B cell (primary cell): ENCODE measurements at regions not wholly inside any gene's neighbourhood (a gene's known extent, or its start where the extent isn't known, plus 50 kb on each side); places are given as distances from the start of the nearest gene placed in this dataset.

Source experiments
- ATAC-seq: fragments of 200-7000 bp; cut with Tn5 transposase; one replicate; pipeline ENCODE4 v1.10.0; 2021; ENCODE audit warnings: low read depth, mild to moderate bottlenecking, moderate number of reproducible peaks, moderate library complexity
- CTCF ChIA-PET: fragments of 350-600 bp; sonication (Branson Sonifier 250); formaldehyde crosslinking; loops from one replicate; lab custom pipeline; 2021; ENCODE audit warnings: antibody characterized with exemption, inconsistent platforms; lab: Charles Lee
- POLR2A ChIA-PET: fragments of 350-600 bp; sonication (Branson Sonifier 250); formaldehyde crosslinking; loops from one replicate; lab custom pipeline; 2021; ENCODE audit warnings: antibody characterized with exemption; lab: Charles Lee
- DNase-seq: peaks from one replicate; pipeline ENCODE4 v3.0.0; 2013
- H2AFZ ChIP-seq: 2 replicates; pipeline ENCODE4 v1.6.1; 2012; ENCODE audit warnings: mild to moderate bottlenecking, low read depth, low read length; ENCODE audit not compliant: insufficient read depth, poor library complexity, severe bottlenecking
- H3K27ac ChIP-seq, 2 donors: 1 replicate in 1 of 2; 2 replicates in 1 of 2; pipeline ENCODE4 v1.5.1; 2012 to 2013; ENCODE audit warnings: low read length in 2 of 2, mild to moderate bottlenecking in 2 of 2, moderate library complexity in 1 of 2
- H3K27me3 ChIP-seq, 4 experiments: fragments of 200-600 bp in 1 of 4; sonication (generic) in 1 of 4; replicated peaks in 1 of 4; 1 replicate in 2 of 4; 2 replicates in 2 of 4; pipeline versions ENCODE4 v1.6.1 to v1.7.0; 2013 to 2016; ENCODE audit warnings: low read length in 3 of 4, mild to moderate bottlenecking in 2 of 4, mixed read lengths in 1 of 4, moderate library complexity in 1 of 4; ENCODE audit not compliant: insufficient read depth in 4 of 4, control insufficient read depth in 3 of 4; ENCODE audit errors: control extremely low read depth in 1 of 4
- H3K36me3 ChIP-seq, 2 experiments: replicated peaks in 1 of 2; 1 replicate in 1 of 2; 2 replicates in 1 of 2; pipeline versions ENCODE4 v1.6.1 to v1.7.1; 2013; ENCODE audit warnings: low read length in 1 of 2; ENCODE audit not compliant: insufficient read depth in 2 of 2, control insufficient read depth in 1 of 2; ENCODE audit errors: control extremely low read depth in 1 of 2, extremely low read depth in 1 of 2
- H3K4me1 ChIP-seq, 2 donors: fragments of 200-600 bp in 1 of 2; sonication (generic) in 1 of 2; 1 replicate in 1 of 2; 2 replicates in 1 of 2; pipeline versions ENCODE4 v1.5.1 to v1.6.1; 2013 to 2017; ENCODE audit warnings: low read length in 2 of 2; ENCODE audit not compliant: control insufficient read depth in 2 of 2, insufficient read depth in 2 of 2
- H3K4me2 ChIP-seq: replicated peaks from 2 replicates; pipeline ENCODE3; 2012; ENCODE audit warnings: mild to moderate bottlenecking, low read depth, low read length; ENCODE audit not compliant: poor library complexity, severe bottlenecking
- H3K4me3 ChIP-seq, 5 experiments: fragments of 200-600 bp in 1 of 5; sonication (generic) in 1 of 5; 1 replicate in 3 of 5; 2 replicates in 2 of 5; pipeline versions ENCODE4 v1.5.1 to v1.7.0; 2011 to 2016; ENCODE audit warnings: low read length in 4 of 5, mild to moderate bottlenecking in 4 of 5, low read depth in 2 of 5, control low read depth in 1 of 5, moderate library complexity in 1 of 5; ENCODE audit not compliant: insufficient read depth in 1 of 5; ENCODE audit errors: control extremely low read depth in 1 of 5, extremely low read depth in 1 of 5
- H3K79me2 ChIP-seq: fragments of 200-600 bp; sonication (generic); one replicate; pipeline ENCODE4 v1.6.0; 2016; ENCODE audit warnings: low read length; ENCODE audit not compliant: control insufficient read depth, insufficient read depth
- H3K9ac ChIP-seq: fragments of 200-600 bp; sonication (generic); 2 replicates; pipeline ENCODE4 v1.6.1; 2017; ENCODE audit warnings: mild to moderate bottlenecking, low read length, moderate library complexity
- H3K9me3 ChIP-seq, 3 donors: one replicate each; pipeline versions ENCODE4 v1.6.1 to v1.7.1; 2013; ENCODE audit warnings: low read length in 2 of 3; ENCODE audit not compliant: control insufficient read depth in 2 of 3, insufficient read depth in 1 of 3; ENCODE audit errors: control extremely low read depth in 1 of 3
- H4K20me1 ChIP-seq: 2 replicates; pipeline ENCODE4 v1.6.0; 2012; ENCODE audit warnings: mild to moderate bottlenecking, low read length; ENCODE audit not compliant: insufficient read depth, control insufficient read depth, poor library complexity, severe bottlenecking
- H3K27ac Mint-ChIP-seq: one replicate; pipeline ENCODE4 v1.8.0; 2021; ENCODE audit warnings: mixed read lengths
- H3K27me3 Mint-ChIP-seq: one replicate; pipeline ENCODE4 v1.8.0; 2021; ENCODE audit warnings: mixed read lengths
- H3K4me1 Mint-ChIP-seq: one replicate; pipeline ENCODE4 v1.8.0; 2021; ENCODE audit warnings: mixed read lengths
- H3K4me3 Mint-ChIP-seq: one replicate; pipeline ENCODE4 v1.8.0; 2021; ENCODE audit warnings: mixed read lengths
- H3K9me3 Mint-ChIP-seq: one replicate; pipeline ENCODE4 v1.8.0; 2022; ENCODE audit warnings: mixed read lengths; ENCODE audit not compliant: insufficient read depth
- CTCF ChIP-seq: fragments of 200-600 bp; IDR thresholded peaks from one replicate; pipeline ENCODE4 v1.8.0; 2022; ENCODE audit warnings: antibody characterized with exemption, mild to moderate bottlenecking
- EZH2 ChIP-seq: IDR thresholded peaks from 2 replicates; pipeline ENCODE4 v1.6.1; 2012; ENCODE audit warnings: borderline replicate concordance, low read depth, mild to moderate bottlenecking, moderate library complexity, low read length; ENCODE audit not compliant: insufficient read depth, poor library complexity, severe bottlenecking
- WGBS: methylation state at CpG from one replicate; pipeline ENCODE4 v1.1.5; 2013; ENCODE audit warnings: missing lambda C conversion rate; ENCODE audit not compliant: insufficient coverage; 5-methylcytosine and 5-hydroxymethylcytosine counted together
- intact Hi-C: fragments of 100-400 bp; cut with micrococcal nuclease; formaldehyde crosslinking; loops from one replicate; pipeline ENCODE4 v1.10.0; 2022

GRCh38 chr13:67318398-67318797 lies 88.3 kb upstream of the PCDH9 start:
- H3K9me3 Mint-ChIP-seq, result no peaks in the 10 kb centered on the region
- intact Hi-C loops, result no loop called here
- POLR2A ChIA-PET, result no interaction called here
- H3K27me3 Mint-ChIP-seq, result no peaks in the 10 kb centered on the region
- no peak for TF ChIP-seq EZH2
- TF ChIP-seq CTCF, result no peak
- DNase-seq (no peak), ATAC-seq (no peak)
- Histone ChIP-seq H3K9ac (no peak overlapping the region), H3K4me1 (no peaks in the 10 kb centered on the region), H3K27ac (no peak overlapping the region), H3K9me3 (no peaks in the 10 kb centered on the region), H4K20me1 (no peaks in the 10 kb centered on the region), H3K36me3 (no peaks in the 10 kb centered on the region), H2AFZ (no peak overlapping the region), H3K4me2 (no peak overlapping the region), H3K4me3 (no peak overlapping the region), H3K79me2 (no peaks in the 10 kb centered on the region), H3K27me3 (no peaks in the 10 kb centered on the region)
- CTCF ChIA-PET, result no interaction called here
- no peaks in the 10 kb centered on the region for H3K4me1 Mint-ChIP-seq
- no peak overlapping the region for H3K4me3 Mint-ChIP-seq
- H3K27ac Mint-ChIP-seq, result no peak overlapping the region

- no peaks in the 10 kb centered on the region for H3K27me3 Mint-ChIP-seq
- H3K4me1 Mint-ChIP-seq, result no peaks in the 10 kb centered on the region
- POLR2A ChIA-PET, result no interaction called here
- no peak overlapping the region for H3K4me2 ChIP-seq
- CTCF ChIA-PET, result no interaction called here
- H3K36me3 ChIP-seq, result no peaks in the 10 kb centered on the region
- H3K4me3 Mint-ChIP-seq, result no peak overlapping the region
- no peak overlapping the region for H3K9ac ChIP-seq
- no peaks in the 10 kb centered on the region for H3K9me3 ChIP-seq
- no peaks in the 10 kb centered on the region for H3K4me1 ChIP-seq
- no peaks in the 10 kb centered on the region for H3K27me3 ChIP-seq
- H3K27ac Mint-ChIP-seq, result no peak overlapping the region
- DNase-seq, result no peak
- TF ChIP-seq CTCF (no peak), EZH2 (no peak)
- ATAC-seq, result no peak
- H3K79me2 ChIP-seq, result no peaks in the 10 kb centered on the region
- no peaks in the 10 kb centered on the region for H4K20me1 ChIP-seq
- H2AFZ ChIP-seq, result no peak overlapping the region
- WGBS, result 60% methylated on average over 1 of the region's 3 CpGs
- no peaks in the 10 kb centered on the region for H3K9me3 Mint-ChIP-seq
- intact Hi-C loops, result no loop called here
- H3K4me3 ChIP-seq, result no peak overlapping the region
- H3K27ac ChIP-seq, result no peak overlapping the region
These were observed 84.3 kb upstream of the PCDH9 start for GRCh38 chr13:67314405-67314804.
